PC-9 (cell line): ENCODE measurements at regions not wholly inside any gene's neighbourhood (a gene's known extent, or its start where the extent isn't known, plus 50 kb on each side); places are given as distances from the start of the nearest gene placed in this dataset.

Experiments
- BruUV-seq: library from RNA; stranded (reverse); fragments of 400-500 nt; replicated peaks from 2 replicates; lab custom pipeline; 2021; lab: Mats Ljungman, UMichigan
- CTCF ChIA-PET: fragments of 300-600 bp; sonication (Branson Sonifier 250); formaldehyde crosslinking; loops from one replicate; lab custom pipeline; 2022; ENCODE audit warnings: antibody characterized with exemption; lab: Charles Lee
- POLR2A ChIA-PET: fragments of 300-600 bp; sonication (Branson Sonifier 250); formaldehyde crosslinking; loops from one replicate; lab custom pipeline; 2022; ENCODE audit warnings: antibody characterized with exemption; ENCODE audit not compliant: unreplicated experiment; lab: Charles Lee
- DNase-seq, 2 experiments: peaks; one replicate each; pipeline versions ENCODE4 v3.0.0 to v3.0.0-alpha.2; 2015 to 2022; ENCODE audit warnings: mixed read lengths in 1 of 2
- H2AFZ ChIP-seq: fragments of 200-600 bp; sonication (generic); 2 replicates; pipeline ENCODE4 v1.8.1; 2017; ENCODE audit warnings: antibody characterized with exemption
- H3F3A ChIP-seq: fragments of 200-600 bp; sonication (generic); 2 replicates; pipeline ENCODE4 v1.8.1; 2017; ENCODE audit warnings: antibody characterized with exemption, mild to moderate bottlenecking, low read depth; ENCODE audit not compliant: insufficient read depth
- H3K27ac ChIP-seq: fragments of 200-600 bp; sonication (generic); 2 replicates; pipeline ENCODE4 v1.6.1; 2016; ENCODE audit warnings: mixed run types
- H3K27me3 ChIP-seq: fragments of 200-600 bp; sonication (generic); 2 replicates; pipeline ENCODE4 v1.6.1; 2016; ENCODE audit warnings: low read depth, mixed run types; ENCODE audit not compliant: insufficient read depth
- H3K36me3 ChIP-seq: fragments of 200-600 bp; sonication (generic); 2 replicates; pipeline ENCODE4 v1.6.1; 2016; ENCODE audit warnings: low read depth, mixed run types
- H3K4me1 ChIP-seq: fragments of 200-600 bp; sonication (generic); replicated peaks from 2 replicates; pipeline ENCODE4 v1.6.1; 2016; ENCODE audit warnings: mixed run types; ENCODE audit not compliant: insufficient read depth
- H3K4me2 ChIP-seq: fragments of 200-600 bp; sonication (generic); 2 replicates; pipeline ENCODE4 v1.6.1; 2017; ENCODE audit warnings: mixed run types
- H3K4me3 ChIP-seq: fragments of 200-600 bp; sonication (generic); 2 replicates; pipeline ENCODE4 v1.6.1; 2016; ENCODE audit warnings: mixed run types
- H3K79me2 ChIP-seq: fragments of 200-600 bp; sonication (generic); 2 replicates; pipeline ENCODE4 v1.6.1; 2017; ENCODE audit warnings: low read depth, mixed run types
- H3K9me2 ChIP-seq: fragments of 200-600 bp; sonication (generic); 2 replicates; pipeline ENCODE4 v1.8.1; 2017; ENCODE audit warnings: mild to moderate bottlenecking; ENCODE audit not compliant: insufficient read depth
- H3K9me3 ChIP-seq: fragments of 200-600 bp; sonication (generic); 2 replicates; pipeline ENCODE4 v1.8.1; 2016; ENCODE audit warnings: low read depth; ENCODE audit not compliant: insufficient read depth
- H4K20me1 ChIP-seq: fragments of 200-600 bp; sonication (generic); 2 replicates; pipeline ENCODE4 v1.8.1; 2017; ENCODE audit not compliant: insufficient read depth
- EZH2 ChIP-seq: fragments of 200-600 bp; sonication (generic); IDR thresholded peaks from 2 replicates; pipeline ENCODE4 v1.8.0; 2017; ENCODE audit warnings: antibody characterized with exemption, low read depth
- intact Hi-C: fragments of 100-400 bp; cut with micrococcal nuclease; formaldehyde crosslinking; loops from one replicate; pipeline ENCODE4 v1.10.0; 2022; ENCODE audit not compliant: unreplicated experiment
- TF ChIP-seq, protein P1 (sequence below): fragments of 200-600 bp; sonication (generic); conservative IDR thresholded peaks from 2 replicates; pipeline ENCODE4 v1.6.1; 2017; ENCODE audit warnings: mixed run types, antibody characterized with exemption, mild to moderate bottlenecking, moderate library complexity

DNA sequence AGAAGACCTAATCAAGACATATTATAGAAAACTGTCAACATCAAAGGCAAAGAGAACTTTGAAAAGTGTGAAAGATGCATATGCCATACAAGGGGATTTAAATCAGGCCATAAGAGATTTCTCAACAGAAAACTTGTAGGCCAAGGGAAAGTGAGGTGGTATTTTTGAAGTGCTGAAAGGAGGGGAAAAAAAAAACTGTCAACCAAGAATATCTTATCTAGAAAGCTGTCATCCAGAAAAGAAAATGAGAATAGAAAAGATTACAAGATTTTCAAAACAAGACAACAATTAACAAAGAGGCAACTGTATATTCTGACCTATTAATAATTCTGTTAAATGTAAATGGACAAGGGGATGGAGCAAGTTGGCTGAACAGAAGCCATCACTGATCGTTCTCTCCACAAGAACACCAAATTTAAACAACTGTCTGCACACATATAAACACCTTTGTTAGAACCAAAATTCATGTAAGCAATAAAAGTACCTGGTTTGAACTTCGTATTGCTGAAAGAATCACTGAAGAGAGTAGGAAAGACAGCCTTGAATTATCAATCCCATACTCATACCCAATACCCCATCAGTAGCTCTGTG is 880.1 kb upstream of the PCDH9 start:
- Histone ChIP-seq H3K36me3 (no peaks in the 10 kb centered on the region), H3K9me2 (0 out of 2 replicates have a peak, but pooled peaks cover 4% of the 10 kb centered on the region), H3K4me2 (no peak overlapping the region), H3K4me3 (no peak overlapping the region), H2AFZ (no peak overlapping the region), H3F3A (no peaks in the 10 kb centered on the region), H3K27me3 (no peaks in the 10 kb centered on the region), H3K79me2 (no peaks in the 10 kb centered on the region), H3K4me1 (no peaks in the 10 kb centered on the region), H3K27ac (no peak overlapping the region), H4K20me1 (no peaks in the 10 kb centered on the region), H3K9me3 (no peaks in the 10 kb centered on the region)
- no TSS peak for BruUV-seq
- DNase-seq, result no peak
- CTCF ChIA-PET, result no interaction called here
- no peak for TF ChIP-seq EZH2
- TF ChIP-seq, protein P1, sequence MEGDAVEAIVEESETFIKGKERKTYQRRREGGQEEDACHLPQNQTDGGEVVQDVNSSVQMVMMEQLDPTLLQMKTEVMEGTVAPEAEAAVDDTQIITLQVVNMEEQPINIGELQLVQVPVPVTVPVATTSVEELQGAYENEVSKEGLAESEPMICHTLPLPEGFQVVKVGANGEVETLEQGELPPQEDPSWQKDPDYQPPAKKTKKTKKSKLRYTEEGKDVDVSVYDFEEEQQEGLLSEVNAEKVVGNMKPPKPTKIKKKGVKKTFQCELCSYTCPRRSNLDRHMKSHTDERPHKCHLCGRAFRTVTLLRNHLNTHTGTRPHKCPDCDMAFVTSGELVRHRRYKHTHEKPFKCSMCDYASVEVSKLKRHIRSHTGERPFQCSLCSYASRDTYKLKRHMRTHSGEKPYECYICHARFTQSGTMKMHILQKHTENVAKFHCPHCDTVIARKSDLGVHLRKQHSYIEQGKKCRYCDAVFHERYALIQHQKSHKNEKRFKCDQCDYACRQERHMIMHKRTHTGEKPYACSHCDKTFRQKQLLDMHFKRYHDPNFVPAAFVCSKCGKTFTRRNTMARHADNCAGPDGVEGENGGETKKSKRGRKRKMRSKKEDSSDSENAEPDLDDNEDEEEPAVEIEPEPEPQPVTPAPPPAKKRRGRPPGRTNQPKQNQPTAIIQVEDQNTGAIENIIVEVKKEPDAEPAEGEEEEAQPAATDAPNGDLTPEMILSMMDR, result no peak
- POLR2A ChIA-PET, result no interaction called here
- intact Hi-C loops, result no loop called here

DNA sequence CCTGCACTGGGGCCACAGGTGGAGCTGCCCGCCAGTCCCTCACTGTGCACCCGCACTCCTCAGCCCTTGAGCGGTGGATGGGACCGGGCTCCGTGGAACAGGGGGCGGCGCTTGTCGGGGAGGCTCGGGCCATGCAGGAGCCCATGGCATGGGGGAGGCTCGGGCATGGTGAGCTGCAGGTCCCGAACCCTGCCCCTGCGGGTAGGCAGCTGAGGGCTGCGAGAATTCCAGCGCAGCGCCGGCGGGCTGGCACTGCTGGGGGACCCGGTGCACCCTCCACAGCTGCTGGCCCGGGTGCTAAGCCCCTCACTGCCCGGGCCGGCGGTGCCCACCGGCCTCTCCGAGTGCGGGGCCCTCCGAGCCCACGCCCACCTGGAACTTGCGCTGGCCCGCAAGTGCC is 877.5 kb upstream of the PCDH9 start:
- H3K36me3 ChIP-seq, result no peaks in the 10 kb centered on the region
- no peaks in the 10 kb centered on the region for H3F3A ChIP-seq
- H3K9me2 ChIP-seq, result 0 out of 2 replicates have a peak, but pooled peaks cover 4% of the 10 kb centered on the region
- no peak overlapping the region for H3K4me2 ChIP-seq
- H2AFZ ChIP-seq, result no peak overlapping the region
- BruUV-seq, result no TSS peak
- no peak overlapping the region for H3K4me3 ChIP-seq
- no peaks in the 10 kb centered on the region for H3K27me3 ChIP-seq
- H3K79me2 ChIP-seq, result no peaks in the 10 kb centered on the region
- TF ChIP-seq, protein P1, result no peak
- TF ChIP-seq EZH2, result no peak
- H3K4me1 ChIP-seq, result no peaks in the 10 kb centered on the region
- intact Hi-C loops, result no loop called here
- ChIA-PET CTCF (no interaction called here), POLR2A (no interaction called here)
- no peaks in the 10 kb centered on the region for H4K20me1 ChIP-seq
- no peak overlapping the region for H3K27ac ChIP-seq
- H3K9me3 ChIP-seq, result no peaks in the 10 kb centered on the region
- no peak for DNase-seq

DNA sequence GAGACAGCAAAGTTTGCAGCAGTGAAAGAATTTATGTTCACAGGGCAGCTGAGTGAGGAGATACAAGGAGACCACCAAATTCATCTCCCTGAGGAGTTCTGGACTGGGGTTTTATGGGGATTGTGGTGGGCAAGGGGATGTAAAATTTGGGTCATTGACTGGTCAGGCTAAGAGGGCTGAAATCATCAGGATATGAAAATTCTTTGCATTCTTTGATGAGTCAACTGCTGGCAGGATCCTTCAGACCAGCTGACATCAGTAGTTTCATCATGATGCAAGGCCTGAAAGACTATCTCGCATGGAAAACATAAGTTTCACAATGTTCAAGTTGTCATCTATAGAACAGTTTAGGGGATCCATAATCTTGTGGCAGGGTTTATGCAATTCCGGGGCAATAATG is 869.5 kb upstream of the PCDH9 start:
- Histone ChIP-seq H3K4me1 (no peaks in the 10 kb centered on the region), H3K9me2 (no peaks in the 10 kb centered on the region), H3K4me2 (no peak overlapping the region), H2AFZ (no peak overlapping the region), H3F3A (no peaks in the 10 kb centered on the region), H3K9me3 (no peaks in the 10 kb centered on the region), H3K27me3 (no peaks in the 10 kb centered on the region), H3K4me3 (no peak overlapping the region), H3K36me3 (no peaks in the 10 kb centered on the region), H3K79me2 (no peaks in the 10 kb centered on the region), H4K20me1 (no peaks in the 10 kb centered on the region), H3K27ac (no peak overlapping the region)
- intact Hi-C loops, result no loop called here
- no TSS peak for BruUV-seq
- DNase-seq, result no peak
- TF ChIP-seq EZH2, result no peak
- TF ChIP-seq, protein P1, result no peak
- ChIA-PET POLR2A (no interaction called here), CTCF (no interaction called here)
